ENCODE measurements at regions not wholly inside any gene's neighbourhood (a gene's known extent, or its start where the extent isn't known, plus 50 kb on each side); places are given as distances from the start of the nearest gene placed in this dataset.

DNA sequence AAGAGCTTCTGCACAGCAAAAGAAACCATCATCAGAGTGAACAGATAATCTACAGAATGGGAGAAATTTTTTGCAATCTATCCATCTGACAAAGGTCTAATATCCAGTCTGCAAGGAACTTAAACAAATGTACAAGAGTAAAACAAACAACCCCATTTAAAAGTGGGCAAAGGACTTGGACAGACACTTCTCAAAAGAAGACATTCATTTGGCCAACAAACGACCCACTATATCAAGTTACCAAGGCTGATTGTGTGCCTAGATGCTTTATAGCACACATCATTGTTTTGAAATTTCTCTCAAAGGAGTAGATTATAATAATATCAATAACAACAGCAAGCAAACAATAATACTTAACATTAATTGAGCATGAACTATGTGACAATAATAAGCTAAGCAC, 117.1 kb downstream of the TFPI2 start:
- Histone ChIP-seq H3K9me3 (ENCODE audit: control insufficient read depth in 4 of 4, low read length in 3 of 4) (no peaks in the 10 kb centered on the region), H3K27ac (ENCODE audit: low read depth in 1 of 2, low read length in 2 of 2) (no peak overlapping the region), H3K4me3 (ENCODE audit: low read depth in 1 of 3, low read length in 3 of 3) (no peak overlapping the region), H3K4me1 (ENCODE audit: control insufficient read depth in 4 of 4, insufficient read depth in 4 of 4, low read length in 3 of 4) (no peaks in the 10 kb centered on the region), H3K36me3 (ENCODE audit: control insufficient read depth in 4 of 4, insufficient read depth in 3 of 4, low read depth in 1 of 4, low read length in 3 of 4) (no peaks in the 10 kb centered on the region), H3K27me3 (ENCODE audit: control insufficient read depth in 4 of 4, insufficient read depth in 4 of 4, low read length in 3 of 4) (peaks cover 0 to 8% (median 0%) of the 10 kb centered on the region in 4 donors), H3K9ac (ENCODE audit: low read depth in 1 of 2, low read length in 2 of 2) (no peak overlapping the region)
- TF ChIP-seq GABPA (IDR thresholded peaks at IDR 0.05 in 1 of 2, conservative IDR thresholded peaks at IDR 0.05 in 1 of 2): no peak
- no peak for TF ChIP-seq JUND (IDR thresholded peaks at IDR 0.05)
- 24% methylated on average over 1 of the region's 1 CpG for WGBS
- DNase-seq (ENCODE audit: low spot score): no peak

- no peak for DNase-seq (ENCODE audit: low spot score)
- 98% methylated on average over 2 of the region's 2 CpGs for WGBS
- TF ChIP-seq EGR1 (IDR thresholded peaks at IDR 0.05; ENCODE audit: low read depth in 2 of 2): no peak
- TF ChIP-seq HNF4G (IDR thresholded peaks at IDR 0.05): no peak
- no peak for TF ChIP-seq JUND (IDR thresholded peaks at IDR 0.05)
- TF ChIP-seq SP1 (IDR thresholded peaks at IDR 0.05): no peak
- TF ChIP-seq, protein P1, sequence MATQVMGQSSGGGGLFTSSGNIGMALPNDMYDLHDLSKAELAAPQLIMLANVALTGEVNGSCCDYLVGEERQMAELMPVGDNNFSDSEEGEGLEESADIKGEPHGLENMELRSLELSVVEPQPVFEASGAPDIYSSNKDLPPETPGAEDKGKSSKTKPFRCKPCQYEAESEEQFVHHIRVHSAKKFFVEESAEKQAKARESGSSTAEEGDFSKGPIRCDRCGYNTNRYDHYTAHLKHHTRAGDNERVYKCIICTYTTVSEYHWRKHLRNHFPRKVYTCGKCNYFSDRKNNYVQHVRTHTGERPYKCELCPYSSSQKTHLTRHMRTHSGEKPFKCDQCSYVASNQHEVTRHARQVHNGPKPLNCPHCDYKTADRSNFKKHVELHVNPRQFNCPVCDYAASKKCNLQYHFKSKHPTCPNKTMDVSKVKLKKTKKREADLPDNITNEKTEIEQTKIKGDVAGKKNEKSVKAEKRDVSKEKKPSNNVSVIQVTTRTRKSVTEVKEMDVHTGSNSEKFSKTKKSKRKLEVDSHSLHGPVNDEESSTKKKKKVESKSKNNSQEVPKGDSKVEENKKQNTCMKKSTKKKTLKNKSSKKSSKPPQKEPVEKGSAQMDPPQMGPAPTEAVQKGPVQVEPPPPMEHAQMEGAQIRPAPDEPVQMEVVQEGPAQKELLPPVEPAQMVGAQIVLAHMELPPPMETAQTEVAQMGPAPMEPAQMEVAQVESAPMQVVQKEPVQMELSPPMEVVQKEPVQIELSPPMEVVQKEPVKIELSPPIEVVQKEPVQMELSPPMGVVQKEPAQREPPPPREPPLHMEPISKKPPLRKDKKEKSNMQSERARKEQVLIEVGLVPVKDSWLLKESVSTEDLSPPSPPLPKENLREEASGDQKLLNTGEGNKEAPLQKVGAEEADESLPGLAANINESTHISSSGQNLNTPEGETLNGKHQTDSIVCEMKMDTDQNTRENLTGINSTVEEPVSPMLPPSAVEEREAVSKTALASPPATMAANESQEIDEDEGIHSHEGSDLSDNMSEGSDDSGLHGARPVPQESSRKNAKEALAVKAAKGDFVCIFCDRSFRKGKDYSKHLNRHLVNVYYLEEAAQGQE (IDR thresholded peaks at IDR 0.05): no peak
- no peak for TF ChIP-seq NR2F2 (IDR thresholded peaks at IDR 0.05)
- no peak for TF ChIP-seq RAD21 (IDR thresholded peaks at IDR 0.05)
Measured at GRCh38 chr7:93765475-93765874, 125.1 kb downstream of the TFPI2 start.

GRCh38 chr7:93758631-93759030, 131.9 kb downstream of the TFPI2 start:
- H3K9ac ChIP-seq (ENCODE audit: low read depth in 1 of 2, low read length in 2 of 2): no peak overlapping the region
- H3K27ac ChIP-seq (ENCODE audit: low read depth in 1 of 2, low read length in 2 of 2): no peak overlapping the region
- TF ChIP-seq YY1 (IDR thresholded peaks at IDR 0.05): no peak
- no peak for TF ChIP-seq MAX (IDR thresholded peaks at IDR 0.05)
- TF ChIP-seq RXRA (IDR thresholded peaks at IDR 0.05): no peak
- H3K36me3 ChIP-seq (ENCODE audit: control insufficient read depth in 4 of 4, insufficient read depth in 3 of 4, low read depth in 1 of 4, low read length in 3 of 4): no peaks in the 10 kb centered on the region
- no peaks in the 10 kb centered on the region for H3K27me3 ChIP-seq (ENCODE audit: control insufficient read depth in 4 of 4, insufficient read depth in 4 of 4, low read length in 3 of 4)
- H3K9me3 ChIP-seq (ENCODE audit: control insufficient read depth in 4 of 4, low read length in 3 of 4): no peaks in the 10 kb centered on the region
- no peak overlapping the region for H3K4me3 ChIP-seq (ENCODE audit: low read depth in 1 of 3, low read length in 3 of 3)
- H3K4me1 ChIP-seq (ENCODE audit: control insufficient read depth in 4 of 4, insufficient read depth in 4 of 4, low read length in 3 of 4): no peaks in the 10 kb centered on the region
- DNase-seq (ENCODE audit: low spot score): no peak

More at GRCh38 chr7:93765475-93765874, 125.1 kb downstream of the TFPI2 start:
- Histone ChIP-seq H3K27me3 (ENCODE audit: control insufficient read depth in 4 of 4, insufficient read depth in 4 of 4, low read length in 3 of 4) (no peaks in the 10 kb centered on the region), H3K9me3 (ENCODE audit: control insufficient read depth in 4 of 4, low read length in 3 of 4) (no peaks in the 10 kb centered on the region), H3K27ac (ENCODE audit: low read depth in 1 of 2, low read length in 2 of 2) (no peak overlapping the region), H3K4me1 (ENCODE audit: control insufficient read depth in 4 of 4, insufficient read depth in 4 of 4, low read length in 3 of 4) (no peaks in the 10 kb centered on the region), H3K4me3 (ENCODE audit: low read depth in 1 of 3, low read length in 3 of 3) (no peak overlapping the region), H3K9ac (ENCODE audit: low read depth in 1 of 2, low read length in 2 of 2) (no peak overlapping the region), H3K36me3 (ENCODE audit: control insufficient read depth in 4 of 4, insufficient read depth in 3 of 4, low read depth in 1 of 4, low read length in 3 of 4) (no peaks in the 10 kb centered on the region)

DNA sequence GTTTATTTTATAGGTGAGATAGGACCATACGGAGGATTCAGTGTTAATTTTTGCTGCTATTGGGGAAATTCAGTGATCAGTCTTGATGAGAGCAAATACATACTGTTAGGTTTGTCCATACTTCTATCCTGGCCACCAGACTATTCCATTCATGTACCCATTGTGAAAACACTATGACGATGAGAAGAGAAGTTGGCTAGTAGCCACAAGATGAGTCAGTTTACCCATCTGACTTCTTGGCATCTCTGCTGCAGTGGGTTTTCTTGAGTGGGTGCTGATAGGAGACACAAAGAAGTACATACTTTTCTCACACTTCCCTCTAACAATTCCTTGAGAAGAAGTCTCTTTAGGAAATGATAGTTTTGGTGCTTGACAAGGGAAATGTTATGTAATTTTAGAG, 133.1 kb downstream of the TFPI2 start:
- 89% methylated on average over 2 of the region's 2 CpGs for WGBS
- no peak overlapping the region for H3K27ac ChIP-seq (ENCODE audit: low read depth in 1 of 2, low read length in 2 of 2)
- no peak for DNase-seq (ENCODE audit: low spot score)
- H3K4me3 ChIP-seq (ENCODE audit: low read depth in 1 of 3, low read length in 3 of 3): no peak overlapping the region
- H3K27me3 ChIP-seq (ENCODE audit: control insufficient read depth in 4 of 4, insufficient read depth in 4 of 4, low read length in 3 of 4): peaks cover 0 to 2% (median 0%) of the 10 kb centered on the region in 4 donors
- H3K36me3 ChIP-seq (ENCODE audit: control insufficient read depth in 4 of 4, insufficient read depth in 3 of 4, low read depth in 1 of 4, low read length in 3 of 4): no peaks in the 10 kb centered on the region
- no peaks in the 10 kb centered on the region for H3K4me1 ChIP-seq (ENCODE audit: control insufficient read depth in 4 of 4, insufficient read depth in 4 of 4, low read length in 3 of 4)
- no peak overlapping the region for H3K9ac ChIP-seq (ENCODE audit: low read depth in 1 of 2, low read length in 2 of 2)
- no peaks in the 10 kb centered on the region for H3K9me3 ChIP-seq (ENCODE audit: control insufficient read depth in 4 of 4, low read length in 3 of 4)
- TF ChIP-seq YY1 (IDR thresholded peaks at IDR 0.05) (no peak), RAD21 (IDR thresholded peaks at IDR 0.05) (no peak), JUND (IDR thresholded peaks at IDR 0.05) (no peak), FOXA2 (IDR thresholded peaks at IDR 0.05) (no peak), SP1 (IDR thresholded peaks at IDR 0.05) (no peak)
- TF ChIP-seq, protein P2, sequence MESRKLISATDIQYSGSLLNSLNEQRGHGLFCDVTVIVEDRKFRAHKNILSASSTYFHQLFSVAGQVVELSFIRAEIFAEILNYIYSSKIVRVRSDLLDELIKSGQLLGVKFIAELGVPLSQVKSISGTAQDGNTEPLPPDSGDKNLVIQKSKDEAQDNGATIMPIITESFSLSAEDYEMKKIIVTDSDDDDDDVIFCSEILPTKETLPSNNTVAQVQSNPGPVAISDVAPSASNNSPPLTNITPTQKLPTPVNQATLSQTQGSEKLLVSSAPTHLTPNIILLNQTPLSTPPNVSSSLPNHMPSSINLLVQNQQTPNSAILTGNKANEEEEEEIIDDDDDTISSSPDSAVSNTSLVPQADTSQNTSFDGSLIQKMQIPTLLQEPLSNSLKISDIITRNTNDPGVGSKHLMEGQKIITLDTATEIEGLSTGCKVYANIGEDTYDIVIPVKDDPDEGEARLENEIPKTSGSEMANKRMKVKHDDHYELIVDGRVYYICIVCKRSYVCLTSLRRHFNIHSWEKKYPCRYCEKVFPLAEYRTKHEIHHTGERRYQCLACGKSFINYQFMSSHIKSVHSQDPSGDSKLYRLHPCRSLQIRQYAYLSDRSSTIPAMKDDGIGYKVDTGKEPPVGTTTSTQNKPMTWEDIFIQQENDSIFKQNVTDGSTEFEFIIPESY (IDR thresholded peaks at IDR 0.05): no peak

All from liver (tissue), 7 donors.